K562 (cell line): ENCODE measurements at regions not wholly inside any gene's neighbourhood (a gene's known extent, or its start where the extent isn't known, plus 50 kb on each side); places are given as distances from the start of the nearest gene placed in this dataset.

ENCODE experiments used
- CHD4 ChIP-seq: fragments of 200-600 bp; sonication (generic); IDR thresholded peaks from 3 replicates; pipeline ENCODE4 v1.6.1; 2012; ENCODE audit warnings: low read depth, mild to moderate bottlenecking, mixed read lengths, low read length, inconsistent platforms; ENCODE audit not compliant: insufficient read depth, insufficient replicate concordance, poor library complexity, severe bottlenecking
- GATAD2B ChIP-seq: fragments of 450-650 bp; IDR thresholded peaks from 2 replicates; pipeline ENCODE4 v1.6.1; 2017; ENCODE audit warnings: mild to moderate bottlenecking, borderline replicate concordance
- NCOA4 ChIP-seq: fragments of 450-650 bp; IDR thresholded peaks from 2 replicates; pipeline ENCODE4 v1.6.1; 2018; ENCODE audit warnings: mild to moderate bottlenecking; ENCODE audit not compliant: partially characterized antibody
- NFXL1 ChIP-seq: fragments of 450-650 bp; formaldehyde crosslinking; IDR thresholded peaks from 2 replicates; pipeline ENCODE4 v1.4.0; 2021; ENCODE audit warnings: mild to moderate bottlenecking
- SMARCE1 ChIP-seq: fragments of 450-650 bp; IDR thresholded peaks from 2 replicates; pipeline ENCODE4 v1.7.1; 2016; ENCODE audit warnings: mild to moderate bottlenecking
- SREBF2 ChIP-seq: sonication (generic); formaldehyde crosslinking; IDR thresholded peaks from 2 replicates; pipeline ENCODE4 v1.4.0; 2020; ENCODE audit warnings: mild to moderate bottlenecking, missing genetic modification reagents
- ZNF512 ChIP-seq: IDR thresholded peaks from 2 replicates; pipeline ENCODE4 v1.6.1; 2016; ENCODE audit warnings: missing genetic modification characterization, missing compliant biosample characterization
- ZNF77 ChIP-seq: fragments of 250-450 bp; sonication (Bioruptor Pico); IDR thresholded peaks from 2 replicates; pipeline ENCODE4 v1.5.0; 2020
- TF ChIP-seq, protein P1 (sequence below), 2 experiments: fragments of 450-650 bp in 1 of 2; sonication (generic) in 1 of 2; formaldehyde crosslinking in 1 of 2; IDR thresholded peaks; 2 replicates each; pipeline versions ENCODE4 v1.7.1 to v1.9.0; 2016 to 2022; ENCODE audit warnings: inconsistent platforms in 1 of 2, mild to moderate bottlenecking in 1 of 2, missing genetic modification reagents in 1 of 2
- TF ChIP-seq, protein P2 (sequence below), 2 experiments: fragments of 150-350 bp in 1 of 2; IDR thresholded peaks; 2 replicates each; pipeline ENCODE4 v1.6.1; 2012 to 2016; ENCODE audit warnings: low read depth in 2 of 2, low read length in 2 of 2, mild to moderate bottlenecking in 1 of 2, moderate library complexity in 1 of 2

DNA sequence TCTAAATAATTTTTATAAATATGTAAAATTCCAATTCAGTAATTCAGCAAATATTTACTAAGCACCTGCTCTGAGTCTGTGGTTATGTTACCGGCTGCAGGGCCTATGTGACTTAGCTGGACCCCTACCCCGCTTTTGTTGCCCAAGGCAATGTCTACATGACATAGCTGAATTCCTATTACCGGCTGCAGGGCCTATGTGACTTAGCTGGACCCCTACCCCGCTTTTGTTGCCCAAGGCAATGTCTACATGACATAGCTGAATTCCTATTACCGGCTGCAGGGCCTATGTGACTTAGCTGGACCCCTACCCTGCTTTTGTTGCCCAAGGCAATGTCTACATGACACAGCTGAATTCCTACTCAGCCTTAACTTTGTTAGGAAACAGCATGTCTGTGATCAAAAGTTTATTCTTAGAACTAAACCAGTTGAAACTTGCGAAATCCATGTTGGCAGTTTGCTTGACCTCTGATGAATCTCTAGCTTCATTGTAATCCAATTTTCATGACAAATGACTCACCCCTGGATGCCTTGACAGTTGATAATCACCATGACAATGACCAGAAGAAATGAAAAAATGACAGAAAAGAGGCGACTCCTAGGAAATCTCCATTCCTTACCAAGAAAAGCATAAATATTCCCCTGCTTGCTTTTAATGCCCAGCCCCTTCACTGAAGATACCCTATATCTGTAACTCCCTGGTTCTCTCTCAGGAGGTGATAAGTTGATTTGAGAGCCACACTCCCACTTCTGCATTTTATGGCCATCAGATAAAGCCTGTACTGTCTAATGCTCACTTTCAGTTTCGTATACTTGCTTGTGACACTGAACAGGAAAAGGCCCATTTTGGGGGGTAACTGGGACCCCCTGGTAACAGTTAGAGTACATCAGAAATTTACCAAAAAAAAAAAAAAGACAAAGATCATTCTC, 148.4 kb upstream of the SYT10 start (continued):
- TF ChIP-seq, protein P1, sequence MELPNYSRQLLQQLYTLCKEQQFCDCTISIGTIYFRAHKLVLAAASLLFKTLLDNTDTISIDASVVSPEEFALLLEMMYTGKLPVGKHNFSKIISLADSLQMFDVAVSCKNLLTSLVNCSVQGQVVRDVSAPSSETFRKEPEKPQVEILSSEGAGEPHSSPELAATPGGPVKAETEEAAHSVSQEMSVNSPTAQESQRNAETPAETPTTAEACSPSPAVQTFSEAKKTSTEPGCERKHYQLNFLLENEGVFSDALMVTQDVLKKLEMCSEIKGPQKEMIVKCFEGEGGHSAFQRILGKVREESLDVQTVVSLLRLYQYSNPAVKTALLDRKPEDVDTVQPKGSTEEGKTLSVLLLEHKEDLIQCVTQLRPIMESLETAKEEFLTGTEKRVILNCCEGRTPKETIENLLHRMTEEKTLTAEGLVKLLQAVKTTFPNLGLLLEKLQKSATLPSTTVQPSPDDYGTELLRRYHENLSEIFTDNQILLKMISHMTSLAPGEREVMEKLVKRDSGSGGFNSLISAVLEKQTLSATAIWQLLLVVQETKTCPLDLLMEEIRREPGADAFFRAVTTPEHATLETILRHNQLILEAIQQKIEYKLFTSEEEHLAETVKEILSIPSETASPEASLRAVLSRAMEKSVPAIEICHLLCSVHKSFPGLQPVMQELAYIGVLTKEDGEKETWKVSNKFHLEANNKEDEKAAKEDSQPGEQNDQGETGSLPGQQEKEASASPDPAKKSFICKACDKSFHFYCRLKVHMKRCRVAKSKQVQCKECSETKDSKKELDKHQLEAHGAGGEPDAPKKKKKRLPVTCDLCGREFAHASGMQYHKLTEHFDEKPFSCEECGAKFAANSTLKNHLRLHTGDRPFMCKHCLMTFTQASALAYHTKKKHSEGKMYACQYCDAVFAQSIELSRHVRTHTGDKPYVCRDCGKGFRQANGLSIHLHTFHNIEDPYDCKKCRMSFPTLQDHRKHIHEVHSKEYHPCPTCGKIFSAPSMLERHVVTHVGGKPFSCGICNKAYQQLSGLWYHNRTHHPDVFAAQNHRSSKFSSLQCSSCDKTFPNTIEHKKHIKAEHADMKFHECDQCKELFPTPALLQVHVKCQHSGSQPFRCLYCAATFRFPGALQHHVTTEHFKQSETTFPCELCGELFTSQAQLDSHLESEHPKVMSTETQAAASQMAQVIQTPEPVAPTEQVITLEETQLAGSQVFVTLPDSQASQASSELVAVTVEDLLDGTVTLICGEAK (IDR thresholded peaks at IDR 0.05), result no peak
- TF ChIP-seq, protein P1 (CRISPR knock-in tag; IDR thresholded peaks at IDR 0.05), result no peak
- TF ChIP-seq ZNF77 (CRISPR knock-in tag) (no peak), GATAD2B (peak; percentile 42; the same call in 1 of the 2 replicates), SREBF2 (CRISPR knock-in tag) (no peak), SMARCE1 (peak; percentile 97), NCOA4 (no peak), CHD4 (peak; percentile 47), NFXL1 (CRISPR knock-in tag) (no peak), ZNF512 (no peak)
- TF ChIP-seq, protein P2, sequence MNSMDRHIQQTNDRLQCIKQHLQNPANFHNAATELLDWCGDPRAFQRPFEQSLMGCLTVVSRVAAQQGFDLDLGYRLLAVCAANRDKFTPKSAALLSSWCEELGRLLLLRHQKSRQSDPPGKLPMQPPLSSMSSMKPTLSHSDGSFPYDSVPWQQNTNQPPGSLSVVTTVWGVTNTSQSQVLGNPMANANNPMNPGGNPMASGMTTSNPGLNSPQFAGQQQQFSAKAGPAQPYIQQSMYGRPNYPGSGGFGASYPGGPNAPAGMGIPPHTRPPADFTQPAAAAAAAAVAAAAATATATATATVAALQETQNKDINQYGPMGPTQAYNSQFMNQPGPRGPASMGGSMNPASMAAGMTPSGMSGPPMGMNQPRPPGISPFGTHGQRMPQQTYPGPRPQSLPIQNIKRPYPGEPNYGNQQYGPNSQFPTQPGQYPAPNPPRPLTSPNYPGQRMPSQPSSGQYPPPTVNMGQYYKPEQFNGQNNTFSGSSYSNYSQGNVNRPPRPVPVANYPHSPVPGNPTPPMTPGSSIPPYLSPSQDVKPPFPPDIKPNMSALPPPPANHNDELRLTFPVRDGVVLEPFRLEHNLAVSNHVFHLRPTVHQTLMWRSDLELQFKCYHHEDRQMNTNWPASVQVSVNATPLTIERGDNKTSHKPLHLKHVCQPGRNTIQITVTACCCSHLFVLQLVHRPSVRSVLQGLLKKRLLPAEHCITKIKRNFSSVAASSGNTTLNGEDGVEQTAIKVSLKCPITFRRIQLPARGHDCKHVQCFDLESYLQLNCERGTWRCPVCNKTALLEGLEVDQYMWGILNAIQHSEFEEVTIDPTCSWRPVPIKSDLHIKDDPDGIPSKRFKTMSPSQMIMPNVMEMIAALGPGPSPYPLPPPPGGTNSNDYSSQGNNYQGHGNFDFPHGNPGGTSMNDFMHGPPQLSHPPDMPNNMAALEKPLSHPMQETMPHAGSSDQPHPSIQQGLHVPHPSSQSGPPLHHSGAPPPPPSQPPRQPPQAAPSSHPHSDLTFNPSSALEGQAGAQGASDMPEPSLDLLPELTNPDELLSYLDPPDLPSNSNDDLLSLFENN (IDR thresholded peaks at IDR 0.05; ENCODE audit: low read depth in 2 of 2, low read length in 2 of 2), result peak in 1 of 2 experiments; percentile 69; a peak in 1 of 4 replicates
